GM23338 (cell line): ENCODE measurements at regions not wholly inside any gene's neighbourhood (a gene's known extent, or its start where the extent isn't known, plus 50 kb on each side); places are given as distances from the start of the nearest gene placed in this dataset.

Source experiments
- ATAC-seq: fragments of 200-7000 bp; cut with Tn5 transposase; 3 replicates; pipeline ENCODE4 v1.9.1; 2020
- DNase-seq: peaks from one replicate; pipeline ENCODE4 v3.0.0-alpha.2; 2015; ENCODE audit warnings: low spot score
- H2AFZ ChIP-seq: fragments of 200-600 bp; sonication (generic); 2 replicates; pipeline ENCODE4 v1.8.0; 2016; ENCODE audit warnings: antibody characterized with exemption, mild to moderate bottlenecking, moderate library complexity
- H3F3A ChIP-seq: fragments of 200-600 bp; sonication (generic); replicated peaks from 2 replicates; pipeline ENCODE4 v1.8.0; 2017; ENCODE audit warnings: antibody characterized with exemption, mixed run types, low read depth
- H3K27ac ChIP-seq: fragments of 200-600 bp; sonication (generic); 2 replicates; pipeline ENCODE4 v1.6.1; 2016; ENCODE audit warnings: low read depth
- H3K27me3 ChIP-seq: fragments of 200-600 bp; sonication (generic); 2 replicates; pipeline ENCODE4 v1.8.0; 2016; ENCODE audit warnings: mild to moderate bottlenecking, mixed run types, moderate library complexity; ENCODE audit not compliant: insufficient read depth
- H3K36me3 ChIP-seq: fragments of 200-600 bp; sonication (generic); 2 replicates; pipeline ENCODE4 v1.8.0; 2016; ENCODE audit warnings: mild to moderate bottlenecking; ENCODE audit not compliant: insufficient read depth
- H3K4me1 ChIP-seq: fragments of 200-600 bp; sonication (generic); 2 replicates; pipeline ENCODE4 v1.8.0; 2016; ENCODE audit warnings: mild to moderate bottlenecking, moderate library complexity; ENCODE audit not compliant: insufficient read depth
- H3K4me2 ChIP-seq: fragments of 200-600 bp; sonication (generic); 2 replicates; pipeline ENCODE4 v1.7.1; 2017; ENCODE audit warnings: mixed run types
- H3K4me3 ChIP-seq: fragments of 200-600 bp; sonication (generic); 2 replicates; pipeline ENCODE4 v1.6.1; 2016; ENCODE audit warnings: mixed run types
- H3K79me2 ChIP-seq: fragments of 200-600 bp; sonication (generic); replicated peaks from 2 replicates; pipeline ENCODE4 v1.8.0; 2017; ENCODE audit warnings: mild to moderate bottlenecking; ENCODE audit not compliant: insufficient read depth
- H3K9me2 ChIP-seq: fragments of 200-600 bp; sonication (generic); 2 replicates; pipeline ENCODE4 v1.8.0; 2017; ENCODE audit not compliant: insufficient read depth
- H4K20me1 ChIP-seq: fragments of 200-600 bp; sonication (generic); replicated peaks from 2 replicates; pipeline ENCODE4 v1.8.0; 2017; ENCODE audit warnings: mild to moderate bottlenecking; ENCODE audit not compliant: insufficient read depth
- H3K27ac Mint-ChIP-seq: 2 replicates; pipeline ENCODE4 v1.8.0; 2020; ENCODE audit warnings: inconsistent platforms, mild to moderate bottlenecking, moderate library complexity, mixed read lengths
- H3K27me3 Mint-ChIP-seq: 3 replicates; pipeline ENCODE4 v1.8.0; 2022; ENCODE audit warnings: low read depth, mild to moderate bottlenecking, moderate library complexity, mixed read lengths, inconsistent platforms; ENCODE audit not compliant: insufficient read depth, poor library complexity
- H3K36me3 Mint-ChIP-seq: 3 replicates; pipeline ENCODE4 v1.8.0; 2021; ENCODE audit warnings: low read depth, mild to moderate bottlenecking, inconsistent platforms, moderate library complexity, mixed read lengths
- H3K4me1 Mint-ChIP-seq: 3 replicates; pipeline ENCODE4 v1.8.0; 2020; ENCODE audit warnings: mild to moderate bottlenecking, inconsistent platforms, mixed read lengths
- H3K4me3 Mint-ChIP-seq: 3 replicates; pipeline ENCODE4 v1.8.0; 2021; ENCODE audit warnings: moderate library complexity, mild to moderate bottlenecking, inconsistent platforms, mixed read lengths
- H3K9me3 Mint-ChIP-seq: 3 replicates; pipeline ENCODE4 v1.8.0; 2020; ENCODE audit warnings: moderate library complexity, mild to moderate bottlenecking, inconsistent platforms, mixed read lengths
- CREB1 ChIP-seq: fragments of 250-450 bp; sonication (Bioruptor Pico); IDR thresholded peaks from 2 replicates; pipeline ENCODE4 v1.5.0; 2020; ENCODE audit warnings: low read depth, mild to moderate bottlenecking, moderate library complexity
- CTCF ChIP-seq, 2 experiments: fragments of 200-600 bp in 1 of 2; sonication (generic) in 1 of 2; conservative IDR thresholded peaks; 2 replicates each; pipeline versions ENCODE4 v1.5.1 to v1.6.1; 2016 to 2017; ENCODE audit warnings: antibody characterized with exemption in 2 of 2, low read depth in 2 of 2, mild to moderate bottlenecking in 2 of 2, moderate library complexity in 1 of 2
- ETS1 ChIP-seq: IDR thresholded peaks from 2 replicates; pipeline ENCODE4 v1.6.1; 2016; ENCODE audit warnings: antibody characterized with exemption
- EZH2 ChIP-seq: fragments of 200-600 bp; sonication (generic); IDR thresholded peaks from one replicate; pipeline ENCODE4 v1.8.0; 2017; ENCODE audit warnings: antibody characterized with exemption, mild to moderate bottlenecking, low read depth; ENCODE audit not compliant: unreplicated experiment
- EZH2phosphoT487 ChIP-seq: fragments of 200-600 bp; sonication (generic); IDR thresholded peaks from one replicate; pipeline ENCODE4 v1.8.1; 2018; ENCODE audit warnings: antibody characterized with exemption; ENCODE audit not compliant: unreplicated experiment
- JUNB ChIP-seq: IDR thresholded peaks from one replicate; pipeline ENCODE4 v1.6.1; 2016; ENCODE audit warnings: antibody characterized with exemption; ENCODE audit not compliant: unreplicated experiment
- NANOG ChIP-seq: IDR thresholded peaks from 2 replicates; pipeline ENCODE4 v1.6.1; 2016; ENCODE audit warnings: antibody characterized with exemption, borderline replicate concordance
- POLR2AphosphoS5 ChIP-seq: IDR thresholded peaks from 2 replicates; pipeline ENCODE4 v1.6.1; 2016; ENCODE audit warnings: antibody characterized with exemption, low read depth
- REST ChIP-seq: IDR thresholded peaks from one replicate; pipeline ENCODE4 v1.6.1; 2018; ENCODE audit warnings: antibody characterized with exemption; ENCODE audit not compliant: unreplicated experiment
- STAT1 ChIP-seq: IDR thresholded peaks from one replicate; pipeline ENCODE4 v1.6.1; 2016; ENCODE audit warnings: antibody characterized with exemption; ENCODE audit not compliant: unreplicated experiment
- ZNF114 ChIP-seq: fragments of 250-450 bp; sonication (Bioruptor Pico); IDR thresholded peaks from 2 replicates; pipeline ENCODE4 v1.5.0; 2020; ENCODE audit warnings: mild to moderate bottlenecking, moderate library complexity
- ZNF331 ChIP-seq: fragments of 250-450 bp; sonication (Bioruptor Pico); IDR thresholded peaks from 2 replicates; pipeline ENCODE4 v1.5.0; 2020; ENCODE audit warnings: low read depth, mild to moderate bottlenecking, moderate library complexity
- ZNF462 ChIP-seq: fragments of 250-450 bp; sonication (Bioruptor Pico); IDR thresholded peaks from 2 replicates; pipeline ENCODE4 v1.5.0; 2020; ENCODE audit warnings: mild to moderate bottlenecking, moderate library complexity

- no peaks in the 10 kb centered on the region for H3K27me3 Mint-ChIP-seq
- DNase-seq (no peak), ATAC-seq (no peak)
- H3K4me3 Mint-ChIP-seq, result no peak overlapping the region
- H3K4me3 ChIP-seq, result no peak overlapping the region
- H2AFZ ChIP-seq, result no peak overlapping the region
- peaks cover 2% of the 10 kb centered on the region; the same call in 1 of the 3 replicates for H3K4me1 Mint-ChIP-seq
- H3K79me2 ChIP-seq, result no peaks in the 10 kb centered on the region
- no peak overlapping the region for H3K27ac ChIP-seq
- H3K36me3 ChIP-seq, result no peaks in the 10 kb centered on the region
- H3K9me2 ChIP-seq, result no peaks in the 10 kb centered on the region
- H3F3A ChIP-seq, result no peaks in the 10 kb centered on the region
- no peaks in the 10 kb centered on the region for H3K36me3 Mint-ChIP-seq
- no peaks in the 10 kb centered on the region for H4K20me1 ChIP-seq
- no peaks in the 10 kb centered on the region for H3K9me3 Mint-ChIP-seq
- H3K27ac Mint-ChIP-seq, result no peak overlapping the region
- no peak overlapping the region for H3K4me2 ChIP-seq
- H3K4me1 ChIP-seq, result peaks cover 5% of the 10 kb centered on the region; the same call in 1 of the 2 replicates
- TF ChIP-seq NANOG (no peak), EZH2phosphoT487 (no peak), CTCF (conservative IDR thresholded peaks at IDR 0.05; ENCODE audit: low read depth in 2 of 2) (no peak), ETS1 (no peak), ZNF114 (CRISPR knock-in tag) (no peak), POLR2AphosphoS5 (no peak), EZH2 (no peak), STAT1 (no peak), ZNF462 (CRISPR knock-in tag) (no peak), CREB1 (CRISPR knock-in tag) (no peak), ZNF331 (no peak), REST (no peak), JUNB (no peak)
- no peaks in the 10 kb centered on the region for H3K27me3 ChIP-seq
Observed at GRCh38 chr2:228841475-228841874, 429.6 kb downstream of the PID1 start.
